ENCODE measurements at regions not wholly inside any gene's neighbourhood (a gene's known extent, or its start where the extent isn't known, plus 50 kb on each side); places are given as distances from the start of the nearest gene placed in this dataset.

DNA sequence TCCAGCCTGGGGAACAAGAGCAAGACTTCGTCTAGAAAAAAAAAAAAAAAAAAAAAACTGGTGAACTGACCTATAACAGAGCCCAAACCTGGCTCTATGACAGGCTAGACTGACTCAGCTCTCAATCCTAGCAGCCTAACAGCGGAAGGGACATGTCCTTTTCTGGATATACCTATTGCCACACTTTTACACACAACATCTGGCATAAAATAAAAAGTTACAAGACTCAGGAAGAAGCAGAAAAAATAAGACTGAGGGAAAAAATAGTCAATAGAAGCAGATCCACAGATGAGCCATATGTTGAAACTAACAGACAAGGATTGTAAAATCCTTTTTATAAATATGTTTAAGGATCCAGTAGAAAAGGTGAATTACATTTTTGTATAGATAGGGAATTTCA lies 57.5 kb upstream of the IPO9 start:
- TF ChIP-seq CTCF (IDR thresholded peaks at IDR 0.05; ENCODE audit: insufficient read depth, low read length) (no peak), POLR2AphosphoS5 (IDR thresholded peaks at IDR 0.05; ENCODE audit: low read depth) (no peak), GABPA (IDR thresholded peaks at IDR 0.05; ENCODE audit: low read depth) (no peak), REST (IDR thresholded peaks at IDR 0.05; ENCODE audit: insufficient replicate concordance, low read depth) (no peak)

All from HL-60 (cell line).